Caco-2 (cell line): ENCODE measurements at regions not wholly inside any gene's neighbourhood (a gene's known extent, or its start where the extent isn't known, plus 50 kb on each side); places are given as distances from the start of the nearest gene placed in this dataset.

Experiments
- BruUV-seq: library from RNA; stranded (reverse); fragments of 400-500 nt; replicated peaks from 2 replicates; lab custom pipeline; 2021; lab: Mats Ljungman, UMichigan
- CTCF ChIA-PET: fragments of 300-600 bp; sonication (Branson Sonifier 250); formaldehyde crosslinking; loops from one replicate; lab custom pipeline; 2022; ENCODE audit warnings: antibody characterized with exemption; lab: Charles Lee
- POLR2A ChIA-PET: fragments of 300-600 bp; sonication (Branson Sonifier 250); formaldehyde crosslinking; loops from one replicate; lab custom pipeline; 2022; ENCODE audit warnings: antibody characterized with exemption; lab: Charles Lee
- DNase-seq, 2 experiments: peaks; one replicate each; pipeline versions ENCODE4 v3.0.0 to v3.0.0-alpha.2; 2020 to 2022
- H3K27me3 ChIP-seq: replicated peaks from 2 replicates; pipeline ENCODE4 v1.6.0; 2011; ENCODE audit warnings: low read length; ENCODE audit not compliant: control insufficient read depth, insufficient read depth
- H3K36me3 ChIP-seq: 2 replicates; pipeline ENCODE4 v1.5.1; 2011; ENCODE audit warnings: low read length; ENCODE audit not compliant: control insufficient read depth, insufficient read depth
- H3K4me1 ChIP-seq: fragments of 250-450 bp; sonication (Bioruptor Pico); 2 replicates; pipeline ENCODE4 v1.5.1; 2020; ENCODE audit warnings: mild to moderate bottlenecking
- H3K4me3 ChIP-seq: 2 replicates; pipeline ENCODE4 v1.5.1; 2011; ENCODE audit warnings: low read depth, mild to moderate bottlenecking, control low read depth, low read length
- H3K9me3 ChIP-seq: fragments of 250-450 bp; sonication (Bioruptor Pico); 2 replicates; pipeline ENCODE4 v1.5.1; 2020; ENCODE audit warnings: mild to moderate bottlenecking, moderate library complexity
- H3K27ac Mint-ChIP-seq: one replicate; pipeline ENCODE4 v1.8.0; 2022; ENCODE audit warnings: mixed read lengths; ENCODE audit not compliant: unreplicated experiment
- H3K27me3 Mint-ChIP-seq: one replicate; pipeline ENCODE4 v1.8.0; 2022; ENCODE audit warnings: mixed read lengths; ENCODE audit not compliant: insufficient read depth, unreplicated experiment
- H3K36me3 Mint-ChIP-seq: one replicate; pipeline ENCODE4 v1.8.0; 2022; ENCODE audit warnings: mild to moderate bottlenecking, mixed read lengths; ENCODE audit not compliant: insufficient read depth, unreplicated experiment
- H3K4me1 Mint-ChIP-seq: one replicate; pipeline ENCODE4 v1.8.0; 2022; ENCODE audit warnings: low read depth, mixed read lengths; ENCODE audit not compliant: unreplicated experiment
- H3K4me3 Mint-ChIP-seq: one replicate; pipeline ENCODE4 v1.8.0; 2022; ENCODE audit warnings: mild to moderate bottlenecking, moderate library complexity, mixed read lengths; ENCODE audit not compliant: unreplicated experiment
- H3K9me3 Mint-ChIP-seq: one replicate; pipeline ENCODE4 v1.8.0; 2022; ENCODE audit warnings: mixed read lengths; ENCODE audit not compliant: unreplicated experiment
- CTCF ChIP-seq, 2 experiments: fragments of 200-600 bp in 1 of 2; IDR thresholded peaks; 1 replicate in 1 of 2; 2 replicates in 1 of 2; pipeline versions ENCODE4 v1.5.1 to v1.8.0; 2011 to 2022; ENCODE audit warnings: antibody characterized with exemption in 1 of 2, control low read depth in 1 of 2, inconsistent platforms in 1 of 2, low read depth in 1 of 2, low read length in 1 of 2, mild to moderate bottlenecking in 1 of 2, moderate library complexity in 1 of 2; ENCODE audit not compliant: insufficient read depth in 1 of 2, severe bottlenecking in 1 of 2, unreplicated experiment in 1 of 2
- intact Hi-C: fragments of 100-400 bp; cut with micrococcal nuclease; formaldehyde crosslinking; loops from one replicate; pipeline ENCODE4 v1.10.0; 2022; ENCODE audit not compliant: unreplicated experiment

DNA sequence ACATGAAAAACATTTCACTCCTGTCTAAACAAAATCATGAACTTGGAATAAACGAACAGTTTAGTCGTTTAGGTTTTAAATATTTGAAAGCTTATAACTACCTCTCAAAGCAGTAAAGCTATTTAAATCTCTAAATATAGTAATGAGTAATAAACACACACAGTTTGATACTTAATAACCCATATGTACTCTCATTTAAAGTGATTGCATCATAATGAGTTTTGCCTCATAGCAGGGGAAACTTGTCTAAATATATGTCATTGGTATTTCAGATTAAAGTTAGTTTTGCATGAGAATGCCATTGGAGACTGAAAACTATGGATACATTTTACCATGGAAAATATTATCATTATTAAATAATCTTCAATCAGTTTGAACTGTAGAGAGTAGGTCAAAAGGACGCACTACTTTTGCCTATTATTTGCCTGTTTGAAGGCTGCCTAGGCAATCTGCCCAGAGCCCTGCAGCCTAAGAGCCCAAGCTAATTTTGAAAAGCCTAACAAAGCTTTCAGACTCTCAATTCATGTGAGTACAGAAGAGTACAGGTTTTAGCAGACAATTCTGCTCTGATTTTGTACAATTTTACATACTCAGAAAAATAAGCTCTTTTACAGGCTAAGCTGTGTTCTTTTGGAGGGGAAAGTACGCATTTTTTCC lies 632.8 kb downstream of the HACE1 start:
- Histone ChIP-seq H3K36me3 (no peaks in the 10 kb centered on the region), H3K27me3 (no peaks in the 10 kb centered on the region), H3K4me1 (peaks cover 24% of the 10 kb centered on the region), H3K4me3 (no peak overlapping the region), H3K9me3 (no peaks in the 10 kb centered on the region)
- peaks cover 4% of the 10 kb centered on the region for H3K36me3 Mint-ChIP-seq
- H3K27me3 Mint-ChIP-seq, result no peaks in the 10 kb centered on the region
- peaks cover 8% of the 10 kb centered on the region for H3K4me1 Mint-ChIP-seq
- H3K4me3 Mint-ChIP-seq, result no peak overlapping the region
- no peak for DNase-seq
- POLR2A ChIA-PET, result no interaction called here
- TF ChIP-seq CTCF (IDR thresholded peaks at IDR 0.05; ENCODE audit: insufficient read depth in 1 of 2, low read depth in 1 of 2, low read length in 1 of 2, severe bottlenecking in 1 of 2, unreplicated experiment in 1 of 2), result no peak
- no peaks in the 10 kb centered on the region for H3K9me3 Mint-ChIP-seq
- intact Hi-C loops, result no loop called here
- CTCF ChIA-PET, result no interaction called here
- H3K27ac Mint-ChIP-seq, result no peak overlapping the region
- BruUV-seq, result no TSS peak

DNA sequence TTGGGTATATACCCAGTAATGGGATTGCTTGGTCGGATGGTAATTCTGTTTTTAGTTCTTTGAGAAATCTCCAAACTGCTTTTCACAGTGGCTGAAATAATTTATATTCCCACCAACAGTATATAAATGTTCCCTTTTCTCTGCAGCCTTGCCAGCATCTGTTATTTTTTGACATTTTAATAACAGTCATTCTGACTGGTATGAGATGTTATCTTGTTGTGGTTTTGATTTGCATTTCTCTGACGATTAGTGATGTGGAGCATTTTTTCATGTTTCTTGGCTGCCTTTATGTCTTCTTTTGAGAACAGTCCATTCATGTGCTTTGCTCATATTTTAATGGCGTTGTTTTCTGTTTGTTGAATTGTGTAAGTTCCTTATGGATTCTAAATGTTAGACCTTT lies 641.6 kb downstream of the HACE1 start:
- Mint-ChIP-seq H3K4me3 (no peak overlapping the region), H3K36me3 (no peaks in the 10 kb centered on the region), H3K4me1 (peaks cover 7% of the 10 kb centered on the region), H3K27ac (no peak overlapping the region), H3K9me3 (no peaks in the 10 kb centered on the region), H3K27me3 (no peaks in the 10 kb centered on the region)
- ChIA-PET POLR2A (no interaction called here), CTCF (no interaction called here)
- H3K4me3 ChIP-seq, result no peak overlapping the region
- no peaks in the 10 kb centered on the region for H3K4me1 ChIP-seq
- no peaks in the 10 kb centered on the region for H3K27me3 ChIP-seq
- no peak for TF ChIP-seq CTCF (IDR thresholded peaks at IDR 0.05; ENCODE audit: insufficient read depth in 1 of 2, low read depth in 1 of 2, low read length in 1 of 2, severe bottlenecking in 1 of 2, unreplicated experiment in 1 of 2)
- H3K36me3 ChIP-seq, result no peaks in the 10 kb centered on the region
- intact Hi-C loops, result no loop called here
- H3K9me3 ChIP-seq, result no peaks in the 10 kb centered on the region
- DNase-seq, result no peak
- no TSS peak for BruUV-seq

DNA sequence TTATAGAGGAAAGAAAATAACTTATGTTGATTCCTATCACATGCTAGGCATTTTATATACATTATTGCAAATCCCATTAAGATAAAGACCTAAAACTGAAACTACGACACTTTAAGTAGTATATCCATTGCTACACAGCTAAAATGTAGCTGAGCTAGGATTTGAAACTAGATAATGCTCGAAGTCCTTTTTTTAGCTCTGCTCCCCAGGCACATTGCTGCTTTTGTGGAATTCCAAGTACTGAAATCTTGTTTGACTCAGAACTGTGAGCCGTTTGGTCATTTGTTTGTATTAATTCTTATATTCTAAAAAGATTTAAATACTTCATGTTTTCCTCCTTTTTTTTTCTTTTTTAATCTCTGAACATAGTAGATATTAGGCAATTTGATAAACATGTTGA lies 644.8 kb downstream of the HACE1 start:
- POLR2A ChIA-PET, result no interaction called here
- intact Hi-C loops, result no loop called here
- Mint-ChIP-seq H3K36me3 (no peaks in the 10 kb centered on the region), H3K27ac (no peak overlapping the region), H3K27me3 (no peaks in the 10 kb centered on the region), H3K9me3 (peaks cover 6% of the 10 kb centered on the region), H3K4me3 (no peak overlapping the region), H3K4me1 (peaks cover 7% of the 10 kb centered on the region)
- H3K9me3 ChIP-seq, result no peaks in the 10 kb centered on the region
- no peak overlapping the region for H3K4me3 ChIP-seq
- TF ChIP-seq CTCF (IDR thresholded peaks at IDR 0.05; ENCODE audit: insufficient read depth in 1 of 2, low read depth in 1 of 2, low read length in 1 of 2, severe bottlenecking in 1 of 2, unreplicated experiment in 1 of 2), result no peak
- no peak for DNase-seq
- CTCF ChIA-PET, result no interaction called here
- no peaks in the 10 kb centered on the region for H3K27me3 ChIP-seq
- H3K4me1 ChIP-seq, result no peaks in the 10 kb centered on the region
- no peaks in the 10 kb centered on the region for H3K36me3 ChIP-seq
- no TSS peak for BruUV-seq
